ENCODE measurements at regions not wholly inside any gene's neighbourhood (a gene's known extent, or its start where the extent isn't known, plus 50 kb on each side); places are given as distances from the start of the nearest gene placed in this dataset.

GRCh38 chr6:37105148-37106050, 64.6 kb upstream of the PIM1 start:
- no peak for DNase-seq (ENCODE audit: low spot score)

GRCh38 chr6:37106051-37106363, 63.9 kb upstream of the PIM1 start:
- no peak for DNase-seq (ENCODE audit: low spot score)

GRCh38 chr6:37106554-37106953, 63.4 kb upstream of the PIM1 start:
- DNase-seq (ENCODE audit: low spot score) = no peak

- DNase-seq (ENCODE audit: low spot score) = no peak
These were observed 62.9 kb upstream of the PIM1 start for GRCh38 chr6:37106982-37107491.

GRCh38 chr6:37109714-37110499, 60.0 kb upstream of the PIM1 start:
- DNase-seq (ENCODE audit: low spot score) = peak; percentile 89

GRCh38 chr6:37110500-37111461, 59.2 kb upstream of the PIM1 start:
- peak; percentile 78 for DNase-seq (ENCODE audit: low spot score)

- no peak for DNase-seq (ENCODE audit: low spot score)
These were observed 56.0 kb upstream of the PIM1 start for GRCh38 chr6:37113976-37114375.

GRCh38 chr6:37114612-37115011, 55.3 kb upstream of the PIM1 start:
- no peak for DNase-seq (ENCODE audit: low spot score)

GRCh38 chr6:37115236-37115895, 54.6 kb upstream of the PIM1 start:
- no peak for DNase-seq (ENCODE audit: low spot score)

GRCh38 chr6:37116326-37116725, 53.6 kb upstream of the PIM1 start:
- DNase-seq (ENCODE audit: low spot score) = no peak

- DNase-seq (ENCODE audit: low spot score) = no peak
These were observed 50.5 kb upstream of the PIM1 start for GRCh38 chr6:37119387-37119886.
